ENCODE measurements at regions not wholly inside any gene's neighbourhood (a gene's known extent, or its start where the extent isn't known, plus 50 kb on each side); places are given as distances from the start of the nearest gene placed in this dataset.
A peak's percentile ranks its signal among the peaks of the same experiment; 100 is the strongest.

DNA sequence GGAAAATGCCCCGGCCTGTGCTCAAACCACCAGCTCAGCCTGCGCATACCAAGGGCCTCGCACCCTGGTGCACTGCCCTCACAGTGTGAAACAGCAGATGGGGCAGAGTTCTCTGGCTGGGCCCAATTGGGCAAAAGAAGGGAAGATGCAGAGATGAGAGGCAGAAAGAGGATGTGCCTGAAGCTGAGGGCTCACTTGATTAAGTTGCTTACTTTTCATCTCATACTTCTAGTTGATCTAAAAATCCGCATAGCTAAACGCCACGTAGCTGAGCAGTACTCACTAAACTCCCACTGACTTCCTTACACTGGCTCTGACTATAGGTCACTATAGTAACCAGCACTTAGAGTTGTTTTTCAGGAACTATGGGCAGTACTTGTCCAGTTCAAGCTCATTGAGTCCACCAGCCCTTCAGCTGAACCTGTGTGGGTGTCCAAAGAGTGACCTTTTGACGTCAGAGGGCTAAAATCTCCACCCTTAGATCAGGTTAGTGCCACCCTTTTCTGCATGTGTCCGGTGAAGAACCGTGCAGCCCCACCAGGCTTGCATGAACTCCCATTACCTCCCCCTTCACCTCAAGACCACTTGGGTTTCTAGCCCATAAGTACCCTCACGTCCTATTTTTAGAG lies 215.2 kb downstream of the AUH start:
- Histone ChIP-seq H3K27me3 (no peaks in the 10 kb centered on the region), H3K27ac (peak overlapping the region in 1 of 2 donors; percentile 28), H3K4me3 (no peak overlapping the region), H3K36me3 (no peaks in the 10 kb centered on the region), H3K4me1 (peaks cover 0 to 41% of the 10 kb centered on the region in 2 donors), H3K9me3 (peaks cover 0 to 2% of the 10 kb centered on the region in 2 donors)
- intact Hi-C loops (cut with DNase I): no loop called here
- TF ChIP-seq, protein P1, sequence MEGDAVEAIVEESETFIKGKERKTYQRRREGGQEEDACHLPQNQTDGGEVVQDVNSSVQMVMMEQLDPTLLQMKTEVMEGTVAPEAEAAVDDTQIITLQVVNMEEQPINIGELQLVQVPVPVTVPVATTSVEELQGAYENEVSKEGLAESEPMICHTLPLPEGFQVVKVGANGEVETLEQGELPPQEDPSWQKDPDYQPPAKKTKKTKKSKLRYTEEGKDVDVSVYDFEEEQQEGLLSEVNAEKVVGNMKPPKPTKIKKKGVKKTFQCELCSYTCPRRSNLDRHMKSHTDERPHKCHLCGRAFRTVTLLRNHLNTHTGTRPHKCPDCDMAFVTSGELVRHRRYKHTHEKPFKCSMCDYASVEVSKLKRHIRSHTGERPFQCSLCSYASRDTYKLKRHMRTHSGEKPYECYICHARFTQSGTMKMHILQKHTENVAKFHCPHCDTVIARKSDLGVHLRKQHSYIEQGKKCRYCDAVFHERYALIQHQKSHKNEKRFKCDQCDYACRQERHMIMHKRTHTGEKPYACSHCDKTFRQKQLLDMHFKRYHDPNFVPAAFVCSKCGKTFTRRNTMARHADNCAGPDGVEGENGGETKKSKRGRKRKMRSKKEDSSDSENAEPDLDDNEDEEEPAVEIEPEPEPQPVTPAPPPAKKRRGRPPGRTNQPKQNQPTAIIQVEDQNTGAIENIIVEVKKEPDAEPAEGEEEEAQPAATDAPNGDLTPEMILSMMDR (IDR thresholded peaks at IDR 0.05): no peak
- DNase-seq (no peak), ATAC-seq (peak; percentile 93)

DNA sequence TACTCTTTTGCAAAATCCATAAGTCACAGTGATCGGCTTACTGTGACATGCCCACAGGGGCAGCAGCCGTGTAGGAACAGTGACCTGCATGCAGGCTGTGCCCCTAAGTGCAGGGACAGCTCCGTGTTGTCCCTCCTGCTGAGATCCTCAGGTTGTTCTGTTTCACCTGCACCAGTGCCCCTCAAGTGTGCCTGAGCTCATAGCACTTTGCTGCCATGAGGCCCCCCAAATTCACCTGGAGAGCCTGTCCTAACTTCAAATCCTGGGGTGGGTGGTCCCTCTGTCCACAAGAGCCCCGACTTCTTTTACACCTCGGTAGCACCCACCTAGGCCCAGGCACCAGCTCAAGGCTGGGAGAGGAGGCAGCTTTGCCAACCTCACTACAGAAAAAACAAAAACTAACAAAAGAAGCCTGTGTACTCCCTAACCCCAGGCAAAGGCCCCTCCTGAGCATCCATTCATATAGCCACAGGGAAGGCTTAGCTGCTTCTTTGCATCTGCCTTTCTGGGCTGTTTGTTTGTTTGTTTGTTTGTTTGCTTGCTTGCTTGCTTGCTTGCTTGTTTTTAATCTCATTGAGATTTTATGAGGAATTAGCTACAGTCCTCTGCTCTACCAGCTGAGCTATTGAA lies 214.5 kb downstream of the AUH start:
- no peak overlapping the region for H3K4me3 ChIP-seq
- intact Hi-C loops (cut with DNase I): no loop called here
- ATAC-seq (no peak), DNase-seq (no peak)
- no peaks in the 10 kb centered on the region for H3K36me3 ChIP-seq
- TF ChIP-seq, protein P1 (IDR thresholded peaks at IDR 0.05): no peak
- H3K4me1 ChIP-seq: peaks cover 0 to 41% of the 10 kb centered on the region in 2 donors
- no peaks in the 10 kb centered on the region for H3K27me3 ChIP-seq
- H3K9me3 ChIP-seq: peaks cover 0 to 2% of the 10 kb centered on the region in 2 donors
- peak overlapping the region in 1 of 2 donors; percentile 28 for H3K27ac ChIP-seq

DNA sequence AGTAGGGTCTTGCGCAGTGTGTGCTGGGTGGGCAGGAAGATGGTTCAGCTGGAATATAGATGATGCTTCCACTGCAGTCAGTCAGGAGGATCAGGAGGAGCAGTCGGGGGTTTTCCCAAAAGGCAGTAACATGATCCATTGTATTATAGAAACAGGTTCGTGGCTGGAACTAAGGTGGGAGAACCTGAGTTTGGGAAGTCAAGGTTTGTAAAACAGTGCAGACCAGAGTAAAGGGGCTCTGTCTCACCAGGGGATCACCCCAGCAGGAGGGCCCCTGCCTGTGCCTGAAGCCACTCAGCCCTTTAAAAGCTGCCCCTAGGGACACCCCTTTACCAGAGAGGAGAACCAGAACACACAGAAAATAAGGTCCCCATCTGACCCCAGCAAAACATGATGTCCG lies 213.4 kb downstream of the AUH start:
- H3K27me3 ChIP-seq: no peaks in the 10 kb centered on the region
- peaks cover 0 to 41% of the 10 kb centered on the region in 2 donors for H3K4me1 ChIP-seq
- intact Hi-C loops (cut with DNase I): no loop called here
- no peak overlapping the region for H3K4me3 ChIP-seq
- H3K27ac ChIP-seq: peak overlapping the region in 1 of 2 donors; percentile 73
- TF ChIP-seq, protein P1 (IDR thresholded peaks at IDR 0.05): no peak
- no peaks in the 10 kb centered on the region for H3K36me3 ChIP-seq
- no peak for ATAC-seq
- DNase-seq: no peak
- H3K9me3 ChIP-seq: peaks cover 0 to 2% of the 10 kb centered on the region in 2 donors

DNA sequence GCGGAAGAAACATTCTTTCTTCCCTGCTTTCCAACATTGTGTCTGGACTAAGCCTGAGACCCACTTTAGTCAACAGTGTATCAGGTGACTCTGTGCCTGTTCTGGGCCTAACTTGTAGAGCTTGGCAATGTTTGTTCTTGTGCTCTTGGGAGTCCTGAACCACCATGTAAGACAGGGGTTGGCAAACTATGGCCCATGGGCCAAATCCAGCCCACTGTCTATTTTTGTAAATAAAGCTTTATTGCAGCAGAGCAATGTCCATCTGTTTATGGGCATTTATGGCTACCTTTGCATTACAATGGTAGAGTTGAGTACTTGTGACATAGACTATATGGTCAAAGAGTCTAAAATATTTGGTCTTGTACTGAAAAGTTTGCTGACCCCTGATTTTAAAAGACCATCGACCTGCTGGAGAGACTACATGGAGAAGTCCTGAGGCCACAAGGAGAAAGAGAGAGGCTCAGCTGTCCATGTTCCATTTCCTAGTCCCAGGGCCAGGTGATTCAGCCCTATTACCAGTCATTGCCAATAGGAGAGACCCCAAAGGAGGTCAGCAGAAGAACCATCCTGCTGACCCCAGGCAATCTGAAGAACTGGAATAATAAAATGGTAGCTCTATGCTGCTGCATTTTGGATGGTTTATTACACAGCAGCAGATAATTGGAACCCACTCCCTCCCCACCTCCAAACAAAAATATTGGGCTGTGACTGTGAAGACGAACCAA lies 211.3 kb downstream of the AUH start:
- TF ChIP-seq, protein P1 (IDR thresholded peaks at IDR 0.05): no peak
- Histone ChIP-seq H3K27ac (peak overlapping the region in 1 of 2 donors; percentile 35), H3K4me1 (peaks cover 0 to 41% of the 10 kb centered on the region in 2 donors), H3K36me3 (no peaks in the 10 kb centered on the region), H3K27me3 (no peaks in the 10 kb centered on the region), H3K4me3 (no peak overlapping the region), H3K9me3 (peaks cover 0 to 7% of the 10 kb centered on the region in 2 donors)
- DNase-seq (no peak), ATAC-seq (no peak)
- intact Hi-C loops (cut with DNase I): no loop called here
